ENCODE measurements at regions not wholly inside any gene's neighbourhood (a gene's known extent, or its start where the extent isn't known, plus 50 kb on each side); places are given as distances from the start of the nearest gene placed in this dataset.

GRCh38 chr7:41821521-41822213, 118.8 kb upstream of the INHBA start:
- Histone ChIP-seq H3K4me3 (ENCODE audit: low read length) (no peak overlapping the region), H3K36me3 (ENCODE audit: low read depth, low read length) (no peaks in the 10 kb centered on the region), H3F3A (ENCODE audit: low read length, unreplicated experiment) (no peaks in the 10 kb centered on the region), H3K4me2 (ENCODE audit: low read length) (no peak overlapping the region), H3K9me2 (replicated peaks; ENCODE audit: low read length) (no peaks in the 10 kb centered on the region), H3K27ac (ENCODE audit: low read length) (no peak overlapping the region), H3K27me3 (ENCODE audit: low read length) (no peaks in the 10 kb centered on the region), H3K9me3 (ENCODE audit: low read length) (no peaks in the 10 kb centered on the region), H4K20me1 (ENCODE audit: low read length) (no peaks in the 10 kb centered on the region), H3K79me2 (ENCODE audit: low read length) (no peaks in the 10 kb centered on the region), H3K9ac (ENCODE audit: low read length) (no peak overlapping the region), H2AFZ (ENCODE audit: low read length) (no peak overlapping the region), H3K4me1 (ENCODE audit: insufficient read depth, low read length) (no peaks in the 10 kb centered on the region)
- CTCF ChIA-PET: no interaction called here
- POLR2A ChIA-PET (ENCODE audit: unreplicated experiment): no interaction called here
- no peak for ATAC-seq
- TF ChIP-seq CTCF (conservative IDR thresholded peaks at IDR 0.05; ENCODE audit: low read depth, low read length) (no peak), EZH2 (IDR thresholded peaks at IDR 0.05; ENCODE audit: low read length, unreplicated experiment) (no peak), EZH2phosphoT487 (IDR thresholded peaks at IDR 0.05; ENCODE audit: borderline replicate concordance, low read length) (no peak)
- no TSS peak for BruUV-seq (replicated peaks)
- no peak for DNase-seq
- intact Hi-C loops (cut with micrococcal nuclease): no loop called here

- ATAC-seq: no peak
- Histone ChIP-seq H3K4me1 (ENCODE audit: insufficient read depth, low read length) (no peaks in the 10 kb centered on the region), H3K79me2 (ENCODE audit: low read length) (no peaks in the 10 kb centered on the region), H3K4me3 (ENCODE audit: low read length) (no peak overlapping the region), H4K20me1 (ENCODE audit: low read length) (no peaks in the 10 kb centered on the region), H3K4me2 (ENCODE audit: low read length) (no peak overlapping the region), H3K9ac (ENCODE audit: low read length) (no peak overlapping the region), H3K9me3 (ENCODE audit: low read length) (no peaks in the 10 kb centered on the region), H3K36me3 (ENCODE audit: low read depth, low read length) (no peaks in the 10 kb centered on the region), H2AFZ (ENCODE audit: low read length) (no peak overlapping the region), H3K27me3 (ENCODE audit: low read length) (no peaks in the 10 kb centered on the region), H3F3A (ENCODE audit: low read length, unreplicated experiment) (no peaks in the 10 kb centered on the region), H3K9me2 (replicated peaks; ENCODE audit: low read length) (no peaks in the 10 kb centered on the region), H3K27ac (ENCODE audit: low read length) (no peak overlapping the region)
- no TSS peak for BruUV-seq (replicated peaks)
- ChIA-PET CTCF (no interaction called here), POLR2A (ENCODE audit: unreplicated experiment) (interaction anchor here (0.6 kb wide), 1 partner anchor 121 kb away, joined by 3 read pairs; no protein-coding TSS in a partner anchor)
- TF ChIP-seq EZH2 (IDR thresholded peaks at IDR 0.05; ENCODE audit: low read length, unreplicated experiment) (no peak), EZH2phosphoT487 (IDR thresholded peaks at IDR 0.05; ENCODE audit: borderline replicate concordance, low read length) (no peak), CTCF (conservative IDR thresholded peaks at IDR 0.05; ENCODE audit: low read depth, low read length) (no peak)
- intact Hi-C loops (cut with micrococcal nuclease): no loop called here
- no peak for DNase-seq
Measured at GRCh38 chr7:41820111-41820671, 117.3 kb upstream of the INHBA start.

GRCh38 chr7:41819645-41820044, 116.8 kb upstream of the INHBA start:
- Histone ChIP-seq H3K4me3 (ENCODE audit: low read length) (no peak overlapping the region), H3K9ac (ENCODE audit: low read length) (no peak overlapping the region), H3K9me3 (ENCODE audit: low read length) (no peaks in the 10 kb centered on the region), H3K79me2 (ENCODE audit: low read length) (no peaks in the 10 kb centered on the region), H3K27me3 (ENCODE audit: low read length) (no peaks in the 10 kb centered on the region), H3K27ac (ENCODE audit: low read length) (no peak overlapping the region), H3K4me2 (ENCODE audit: low read length) (no peak overlapping the region), H3K36me3 (ENCODE audit: low read depth, low read length) (no peaks in the 10 kb centered on the region), H4K20me1 (ENCODE audit: low read length) (no peaks in the 10 kb centered on the region), H3F3A (ENCODE audit: low read length, unreplicated experiment) (no peaks in the 10 kb centered on the region), H3K4me1 (ENCODE audit: insufficient read depth, low read length) (no peaks in the 10 kb centered on the region), H2AFZ (ENCODE audit: low read length) (no peak overlapping the region), H3K9me2 (replicated peaks; ENCODE audit: low read length) (no peaks in the 10 kb centered on the region)
- BruUV-seq (replicated peaks): no TSS peak
- ATAC-seq: no peak
- CTCF ChIA-PET: no interaction called here
- intact Hi-C loops (cut with micrococcal nuclease): no loop called here
- POLR2A ChIA-PET (ENCODE audit: unreplicated experiment): interaction anchor here (0.6 kb wide), 1 partner anchor 120 kb away, joined by 3 read pairs; no protein-coding TSS in a partner anchor
- DNase-seq: no peak
- TF ChIP-seq CTCF (conservative IDR thresholded peaks at IDR 0.05; ENCODE audit: low read depth, low read length) (no peak), EZH2 (IDR thresholded peaks at IDR 0.05; ENCODE audit: low read length, unreplicated experiment) (no peak), EZH2phosphoT487 (IDR thresholded peaks at IDR 0.05; ENCODE audit: borderline replicate concordance, low read length) (no peak)
